Adrenal gland (tissue), 5 donors: ENCODE measurements at regions not wholly inside any gene's neighbourhood (a gene's known extent, or its start where the extent isn't known, plus 50 kb on each side); places are given as distances from the start of the nearest gene placed in this dataset.

Experiments used
- CTCF ChIP-seq, 6 experiments: fragments of 450-650 bp in 4 of 6; fragments of 200-600 bp in 2 of 6; sonication (generic) in 1 of 6; IDR thresholded peaks; 1 replicate in 5 of 6; 2 replicates in 1 of 6; pipeline versions ENCODE4 v1.5.1 to v1.8.0; 2016 to 2021; ENCODE audit warnings: antibody characterized with exemption in 6 of 6, mild to moderate bottlenecking in 2 of 6, moderate library complexity in 1 of 6
- POLR2A ChIP-seq, 2 donors: fragments of 450-650 bp; IDR thresholded peaks; one replicate each; pipeline ENCODE4 v1.6.1; 2017; ENCODE audit warnings: antibody characterized with exemption in 2 of 2, mild to moderate bottlenecking in 2 of 2, moderate library complexity in 1 of 2
- donor health status: DM: no; HTN: no; CAD: no.

GRCh38 chr1:208683141-208683540 lies 439.0 kb upstream of the PLXNA2 start:
- TF ChIP-seq CTCF (IDR thresholded peaks at IDR 0.05) (no peak), POLR2A (IDR thresholded peaks at IDR 0.05) (no peak)
